ENCODE measurements at regions not wholly inside any gene's neighbourhood (a gene's known extent, or its start where the extent isn't known, plus 50 kb on each side); places are given as distances from the start of the nearest gene placed in this dataset.

DNA sequence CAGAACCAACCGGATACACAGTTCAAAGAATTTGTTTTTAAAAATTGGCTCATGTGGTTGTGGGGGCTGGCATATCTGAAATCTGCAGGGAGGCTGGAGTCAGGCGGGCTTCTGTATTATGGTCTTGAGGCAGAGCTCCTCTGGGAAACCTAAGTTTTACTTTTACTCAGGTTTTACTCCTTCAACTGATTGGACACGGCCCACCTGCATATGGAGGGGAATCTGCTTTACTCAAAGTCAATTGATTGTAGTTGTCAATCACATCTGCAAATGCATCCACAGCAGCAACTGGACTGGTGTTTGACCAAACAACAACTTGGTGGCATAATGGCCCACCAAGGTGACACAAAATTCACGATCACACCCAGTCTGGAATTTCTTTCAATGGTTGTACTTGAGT is 103.4 kb downstream of the ERMARD start:
- H3K4me1 ChIP-seq (ENCODE audit: control insufficient read depth in 1 of 2, insufficient read depth in 2 of 2, low read depth in 1 of 2, low read length in 1 of 2): no peaks in the 10 kb centered on the region
- no peaks in the 10 kb centered on the region for H3K27me3 ChIP-seq (ENCODE audit: insufficient read depth)
- no peak overlapping the region for H3K4me3 ChIP-seq (ENCODE audit: low read depth in 2 of 2, low read length in 1 of 2)
- no peak overlapping the region for H3K4me2 ChIP-seq
- no peak overlapping the region for H2AFZ ChIP-seq (ENCODE audit: low read depth)
- H4K20me1 ChIP-seq (ENCODE audit: insufficient read depth): no peaks in the 10 kb centered on the region
- H3F3A ChIP-seq (replicated peaks; ENCODE audit: insufficient read depth): no peaks in the 10 kb centered on the region
- DNase-seq: no peak
- no peaks in the 10 kb centered on the region for H3K79me2 ChIP-seq (ENCODE audit: insufficient read depth)
- H3K9me2 ChIP-seq: no peaks in the 10 kb centered on the region
- H3K9ac ChIP-seq: no peak overlapping the region
- no peaks in the 10 kb centered on the region for H3K9me3 ChIP-seq
- ChIA-PET POLR2A (no interaction called here), CTCF (no interaction called here)
- H3K36me3 ChIP-seq (replicated peaks in 1 of 2; ENCODE audit: control insufficient read depth in 1 of 2, insufficient read depth in 2 of 2, low read length in 1 of 2): no peaks in the 10 kb centered on the region
- WGBS (ENCODE audit: low lambda C conversion rate): 41% methylated on average over 4 of the region's 4 CpGs
- H3K27ac ChIP-seq (ENCODE audit: low read depth in 2 of 2, low read length in 1 of 2): no peak overlapping the region
- TF ChIP-seq FOSL2 (IDR thresholded peaks at IDR 0.05; ENCODE audit: borderline replicate concordance, low read depth): no peak
- no peak for TF ChIP-seq JUND (IDR thresholded peaks at IDR 0.05)
- no peak for TF ChIP-seq NFIC (IDR thresholded peaks at IDR 0.05; ENCODE audit: borderline replicate concordance)
- TF ChIP-seq FOXM1 (IDR thresholded peaks at IDR 0.05; ENCODE audit: low read depth): no peak
- TF ChIP-seq POLR2AphosphoS5 (IDR thresholded peaks at IDR 0.05; ENCODE audit: low read depth, low read length): no peak
- no peak for TF ChIP-seq REST (IDR thresholded peaks at IDR 0.05; ENCODE audit: low read depth, low read length)
- TF ChIP-seq TEAD4 (IDR thresholded peaks at IDR 0.05; ENCODE audit: borderline replicate concordance, insufficient read depth): no peak
- TF ChIP-seq TAF1 (IDR thresholded peaks at IDR 0.05; ENCODE audit: borderline replicate concordance, low read depth, low read length): no peak
- TF ChIP-seq ELF1 (IDR thresholded peaks at IDR 0.05): no peak
- TF ChIP-seq NRF1 (IDR thresholded peaks at IDR 0.05; ENCODE audit: low read depth, low read length): no peak
- no peak for TF ChIP-seq YY1 (IDR thresholded peaks at IDR 0.05; ENCODE audit: low read depth)
- TF ChIP-seq TCF12 (IDR thresholded peaks at IDR 0.05): no peak
- TF ChIP-seq, protein P1, sequence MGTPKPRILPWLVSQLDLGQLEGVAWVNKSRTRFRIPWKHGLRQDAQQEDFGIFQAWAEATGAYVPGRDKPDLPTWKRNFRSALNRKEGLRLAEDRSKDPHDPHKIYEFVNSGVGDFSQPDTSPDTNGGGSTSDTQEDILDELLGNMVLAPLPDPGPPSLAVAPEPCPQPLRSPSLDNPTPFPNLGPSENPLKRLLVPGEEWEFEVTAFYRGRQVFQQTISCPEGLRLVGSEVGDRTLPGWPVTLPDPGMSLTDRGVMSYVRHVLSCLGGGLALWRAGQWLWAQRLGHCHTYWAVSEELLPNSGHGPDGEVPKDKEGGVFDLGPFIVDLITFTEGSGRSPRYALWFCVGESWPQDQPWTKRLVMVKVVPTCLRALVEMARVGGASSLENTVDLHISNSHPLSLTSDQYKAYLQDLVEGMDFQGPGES (IDR thresholded peaks at IDR 0.05; ENCODE audit: low read depth, low read length): no peak
- no peak for TF ChIP-seq RXRA (IDR thresholded peaks at IDR 0.05; ENCODE audit: borderline replicate concordance, low read depth)
- TF ChIP-seq GATA2 (CRISPR knock-in tag; IDR thresholded peaks at IDR 0.05): no peak
- no peak for TF ChIP-seq MXI1 (IDR thresholded peaks at IDR 0.05; ENCODE audit: low read depth, low read length)
- no peak for TF ChIP-seq SMC3 (IDR thresholded peaks at IDR 0.05; ENCODE audit: low read depth, low read length)
- TF ChIP-seq CHD2 (IDR thresholded peaks at IDR 0.05; ENCODE audit: low read length, partially characterized antibody): no peak

Data from SK-N-SH (cell line).